SK-N-SH treated with all-trans-retinoic acid at 6 μM for 48 hours (cell line): ENCODE measurements at regions not wholly inside any gene's neighbourhood (a gene's known extent, or its start where the extent isn't known, plus 50 kb on each side); places are given as distances from the start of the nearest gene placed in this dataset.
"Not testable (repeated sequence)": the region's sequence is repeated elsewhere in the genome, so short reads cannot be mapped to it uniquely, and the experiment has no call there.

ENCODE experiments used
- ATAC-seq: fragments of 200-7000 bp; cut with Tn5 transposase; 3 replicates; pipeline ENCODE4 v1.9.1; 2020; ENCODE audit warnings: mild to moderate bottlenecking, moderate library complexity
- ARNTL ChIP-seq: fragments of 450-650 bp; formaldehyde crosslinking; IDR thresholded peaks from 2 replicates; pipeline ENCODE4 v1.5.0; 2020; ENCODE audit warnings: low read depth, mild to moderate bottlenecking, moderate library complexity, borderline replicate concordance
- BACH2 ChIP-seq: fragments of 250-450 bp; sonication (Bioruptor Pico); IDR thresholded peaks from 2 replicates; pipeline ENCODE4 v1.9.0; 2021; ENCODE audit warnings: mild to moderate bottlenecking, borderline replicate concordance
- CSDC2 ChIP-seq: fragments of 250-450 bp; sonication (Bioruptor Pico); IDR thresholded peaks from 2 replicates; pipeline ENCODE4 v1.5.0; 2020; ENCODE audit warnings: mild to moderate bottlenecking, moderate library complexity
- ESRRG ChIP-seq: fragments of 250-450 bp; sonication (Bioruptor Pico); IDR thresholded peaks from 2 replicates; pipeline ENCODE4 v1.6.1; 2021; ENCODE audit warnings: mild to moderate bottlenecking
- GLIS3 ChIP-seq: fragments of 250-450 bp; sonication (Bioruptor Pico); IDR thresholded peaks from 2 replicates; pipeline ENCODE4 v1.5.0; 2020; ENCODE audit warnings: mild to moderate bottlenecking, moderate library complexity
- PPARA ChIP-seq: fragments of 250-450 bp; sonication (Bioruptor Pico); IDR thresholded peaks from 2 replicates; pipeline ENCODE4 v1.5.0; 2020; ENCODE audit warnings: mild to moderate bottlenecking, borderline replicate concordance
- RARB ChIP-seq: fragments of 250-450 bp; sonication (Bioruptor Pico); IDR thresholded peaks from 2 replicates; pipeline ENCODE4 v1.8.0; 2021; ENCODE audit warnings: mild to moderate bottlenecking, moderate library complexity
- SNAI2 ChIP-seq: fragments of 250-450 bp; sonication (Bioruptor Pico); IDR thresholded peaks from 2 replicates; pipeline ENCODE4 v1.5.0; 2020; ENCODE audit warnings: mild to moderate bottlenecking, moderate library complexity
- TCF4 ChIP-seq: fragments of 250-450 bp; sonication (Bioruptor Pico); IDR thresholded peaks from 2 replicates; pipeline ENCODE4 v1.8.0; 2021; ENCODE audit warnings: mild to moderate bottlenecking, moderate library complexity, borderline replicate concordance
- TOX ChIP-seq: fragments of 250-450 bp; sonication (Bioruptor Pico); IDR thresholded peaks from 2 replicates; pipeline ENCODE4 v1.8.0; 2021; ENCODE audit warnings: mild to moderate bottlenecking, moderate library complexity, borderline replicate concordance
- ZC3H10 ChIP-seq: fragments of 250-450 bp; sonication (Bioruptor Pico); IDR thresholded peaks from 2 replicates; pipeline ENCODE4 v1.5.1; 2021; ENCODE audit warnings: mild to moderate bottlenecking, moderate library complexity
- ZFP3 ChIP-seq: fragments of 250-450 bp; sonication (Bioruptor Pico); IDR thresholded peaks from 2 replicates; pipeline ENCODE4 v1.5.0; 2020; ENCODE audit warnings: mild to moderate bottlenecking, moderate library complexity
- ZFP30 ChIP-seq: fragments of 450-650 bp; formaldehyde crosslinking; IDR thresholded peaks from 2 replicates; pipeline ENCODE4 v1.5.0; 2022; ENCODE audit warnings: mild to moderate bottlenecking, moderate library complexity
- ZNF70 ChIP-seq: fragments of 450-650 bp; formaldehyde crosslinking; IDR thresholded peaks from 2 replicates; pipeline ENCODE4 v1.5.0; 2020; ENCODE audit warnings: mild to moderate bottlenecking, moderate library complexity
- ZNF8 ChIP-seq: fragments of 450-650 bp; formaldehyde crosslinking; IDR thresholded peaks from 2 replicates; pipeline ENCODE4 v1.5.0; 2020; ENCODE audit warnings: mild to moderate bottlenecking, moderate library complexity
- TF ChIP-seq, protein P1 (sequence below): fragments of 250-450 bp; sonication (Bioruptor Pico); IDR thresholded peaks from 2 replicates; pipeline ENCODE4 v1.8.0; 2020; ENCODE audit warnings: mild to moderate bottlenecking, moderate library complexity, borderline replicate concordance
- TF ChIP-seq, protein P2 (sequence below): fragments of 250-450 bp; sonication (Bioruptor Pico); IDR thresholded peaks from 2 replicates; pipeline ENCODE4 v1.8.0; 2021; ENCODE audit warnings: low read depth, mild to moderate bottlenecking, moderate library complexity, borderline replicate concordance
- TF ChIP-seq, protein P3 (sequence below): fragments of 250-450 bp; sonication (Bioruptor Pico); IDR thresholded peaks from 2 replicates; pipeline ENCODE4 v1.5.0; 2020; ENCODE audit warnings: mild to moderate bottlenecking, moderate library complexity
- TF ChIP-seq, protein P4 (sequence below): fragments of 250-450 bp; sonication (Bioruptor Pico); IDR thresholded peaks from 2 replicates; pipeline ENCODE4 v1.5.1; 2020; ENCODE audit warnings: low read depth, mild to moderate bottlenecking, moderate library complexity

DNA sequence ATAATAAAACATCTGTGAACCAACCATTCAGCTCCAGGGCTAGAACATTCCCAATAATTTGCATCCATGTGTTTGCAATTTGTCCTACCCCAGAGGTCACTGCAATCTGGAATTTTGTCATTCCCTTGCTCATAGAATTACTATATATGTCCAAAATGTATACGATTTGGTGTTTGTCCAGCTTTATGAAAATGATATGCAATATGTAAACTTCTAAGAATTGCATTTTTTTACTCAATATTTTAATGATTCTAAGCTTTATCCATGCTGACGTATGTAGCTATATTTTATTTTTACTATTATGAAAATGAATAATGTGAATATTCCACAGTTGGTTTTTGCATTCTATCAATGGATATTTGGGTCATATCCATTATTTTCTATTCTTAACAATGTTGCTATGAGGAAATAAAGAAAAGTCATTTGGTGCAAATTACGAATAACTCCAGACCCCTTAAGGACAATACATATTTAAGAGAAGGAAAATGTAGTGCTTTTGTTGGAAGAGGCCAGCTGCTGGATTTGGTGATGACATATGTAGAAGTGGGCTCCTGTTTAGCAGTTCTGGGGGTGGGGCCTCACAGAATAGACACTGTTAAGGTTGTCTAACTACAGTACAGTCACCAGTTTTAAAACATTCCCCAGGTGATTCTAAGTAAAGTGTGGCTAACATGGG, 139.4 kb downstream of the SLC38A4 start:
- no peak for ATAC-seq
- TF ChIP-seq, protein P1, sequence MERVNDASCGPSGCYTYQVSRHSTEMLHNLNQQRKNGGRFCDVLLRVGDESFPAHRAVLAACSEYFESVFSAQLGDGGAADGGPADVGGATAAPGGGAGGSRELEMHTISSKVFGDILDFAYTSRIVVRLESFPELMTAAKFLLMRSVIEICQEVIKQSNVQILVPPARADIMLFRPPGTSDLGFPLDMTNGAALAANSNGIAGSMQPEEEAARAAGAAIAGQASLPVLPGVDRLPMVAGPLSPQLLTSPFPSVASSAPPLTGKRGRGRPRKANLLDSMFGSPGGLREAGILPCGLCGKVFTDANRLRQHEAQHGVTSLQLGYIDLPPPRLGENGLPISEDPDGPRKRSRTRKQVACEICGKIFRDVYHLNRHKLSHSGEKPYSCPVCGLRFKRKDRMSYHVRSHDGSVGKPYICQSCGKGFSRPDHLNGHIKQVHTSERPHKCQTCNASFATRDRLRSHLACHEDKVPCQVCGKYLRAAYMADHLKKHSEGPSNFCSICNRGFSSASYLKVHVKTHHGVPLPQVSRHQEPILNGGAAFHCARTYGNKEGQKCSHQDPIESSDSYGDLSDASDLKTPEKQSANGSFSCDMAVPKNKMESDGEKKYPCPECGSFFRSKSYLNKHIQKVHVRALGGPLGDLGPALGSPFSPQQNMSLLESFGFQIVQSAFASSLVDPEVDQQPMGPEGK = no peak

DNA sequence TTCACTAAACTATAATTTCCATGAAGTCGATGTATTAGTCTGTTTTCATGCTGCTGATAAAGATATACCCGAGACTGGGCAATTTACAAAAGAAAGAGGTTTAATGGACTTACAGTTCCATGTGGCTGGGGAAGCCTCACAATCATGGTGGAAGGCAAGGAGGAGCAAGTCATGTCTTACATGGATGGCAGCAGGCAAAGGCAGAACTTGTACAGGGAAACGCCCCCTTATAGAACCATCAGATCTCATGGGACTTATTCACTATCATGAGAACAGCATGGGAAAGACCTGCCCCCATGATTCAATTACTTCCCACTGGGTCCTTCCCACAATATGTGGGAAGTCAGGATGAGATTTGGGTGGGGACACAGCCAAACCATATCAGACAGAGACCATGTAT, 141.6 kb downstream of the SLC38A4 start:
- ATAC-seq = not testable (repeated sequence)

DNA sequence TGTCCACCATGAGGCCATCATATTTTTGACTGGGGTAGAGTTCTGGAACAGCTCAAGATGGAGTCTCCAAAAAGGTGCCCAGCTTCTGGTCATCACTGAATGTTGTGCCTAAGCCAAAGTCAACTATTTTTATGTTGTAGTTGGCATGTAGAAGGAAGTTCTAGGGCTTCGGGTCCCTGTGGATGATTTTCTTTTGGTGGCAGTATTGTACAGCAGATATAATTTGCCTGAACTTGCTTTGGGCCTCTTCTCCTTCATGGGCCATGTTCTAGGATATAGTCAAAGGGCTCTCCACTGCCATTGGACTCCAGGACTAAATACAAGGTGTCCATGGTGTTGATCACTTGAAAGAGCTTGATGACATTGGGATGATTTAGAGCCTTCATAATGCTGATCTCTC, 143.6 kb downstream of the SLC38A4 start:
- ATAC-seq = no peak
- TF ChIP-seq, protein P2, sequence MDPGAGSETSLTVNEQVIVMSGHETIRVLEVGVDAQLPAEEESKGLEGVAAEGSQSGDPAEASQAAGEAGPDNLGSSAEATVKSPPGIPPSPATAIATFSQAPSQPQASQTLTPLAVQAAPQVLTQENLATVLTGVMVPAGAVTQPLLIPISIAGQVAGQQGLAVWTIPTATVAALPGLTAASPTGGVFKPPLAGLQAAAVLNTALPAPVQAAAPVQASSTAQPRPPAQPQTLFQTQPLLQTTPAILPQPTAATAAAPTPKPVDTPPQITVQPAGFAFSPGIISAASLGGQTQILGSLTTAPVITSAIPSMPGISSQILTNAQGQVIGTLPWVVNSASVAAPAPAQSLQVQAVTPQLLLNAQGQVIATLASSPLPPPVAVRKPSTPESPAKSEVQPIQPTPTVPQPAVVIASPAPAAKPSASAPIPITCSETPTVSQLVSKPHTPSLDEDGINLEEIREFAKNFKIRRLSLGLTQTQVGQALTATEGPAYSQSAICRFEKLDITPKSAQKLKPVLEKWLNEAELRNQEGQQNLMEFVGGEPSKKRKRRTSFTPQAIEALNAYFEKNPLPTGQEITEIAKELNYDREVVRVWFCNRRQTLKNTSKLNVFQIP (CRISPR knock-in tag) = no peak
- TF ChIP-seq ZNF8 = no peak
- TF ChIP-seq BACH2 (CRISPR knock-in tag) = no peak
- TF ChIP-seq ZFP30 (CRISPR knock-in tag) = no peak
- TF ChIP-seq ESRRG = no peak
- no peak for TF ChIP-seq ZFP3 (CRISPR knock-in tag)
- TF ChIP-seq ZC3H10 (CRISPR knock-in tag) = no peak
- TF ChIP-seq PPARA = no peak
- TF ChIP-seq ARNTL (CRISPR knock-in tag) = no peak
- TF ChIP-seq CSDC2 (CRISPR knock-in tag) = no peak
- no peak for TF ChIP-seq SNAI2
- TF ChIP-seq, protein P3, sequence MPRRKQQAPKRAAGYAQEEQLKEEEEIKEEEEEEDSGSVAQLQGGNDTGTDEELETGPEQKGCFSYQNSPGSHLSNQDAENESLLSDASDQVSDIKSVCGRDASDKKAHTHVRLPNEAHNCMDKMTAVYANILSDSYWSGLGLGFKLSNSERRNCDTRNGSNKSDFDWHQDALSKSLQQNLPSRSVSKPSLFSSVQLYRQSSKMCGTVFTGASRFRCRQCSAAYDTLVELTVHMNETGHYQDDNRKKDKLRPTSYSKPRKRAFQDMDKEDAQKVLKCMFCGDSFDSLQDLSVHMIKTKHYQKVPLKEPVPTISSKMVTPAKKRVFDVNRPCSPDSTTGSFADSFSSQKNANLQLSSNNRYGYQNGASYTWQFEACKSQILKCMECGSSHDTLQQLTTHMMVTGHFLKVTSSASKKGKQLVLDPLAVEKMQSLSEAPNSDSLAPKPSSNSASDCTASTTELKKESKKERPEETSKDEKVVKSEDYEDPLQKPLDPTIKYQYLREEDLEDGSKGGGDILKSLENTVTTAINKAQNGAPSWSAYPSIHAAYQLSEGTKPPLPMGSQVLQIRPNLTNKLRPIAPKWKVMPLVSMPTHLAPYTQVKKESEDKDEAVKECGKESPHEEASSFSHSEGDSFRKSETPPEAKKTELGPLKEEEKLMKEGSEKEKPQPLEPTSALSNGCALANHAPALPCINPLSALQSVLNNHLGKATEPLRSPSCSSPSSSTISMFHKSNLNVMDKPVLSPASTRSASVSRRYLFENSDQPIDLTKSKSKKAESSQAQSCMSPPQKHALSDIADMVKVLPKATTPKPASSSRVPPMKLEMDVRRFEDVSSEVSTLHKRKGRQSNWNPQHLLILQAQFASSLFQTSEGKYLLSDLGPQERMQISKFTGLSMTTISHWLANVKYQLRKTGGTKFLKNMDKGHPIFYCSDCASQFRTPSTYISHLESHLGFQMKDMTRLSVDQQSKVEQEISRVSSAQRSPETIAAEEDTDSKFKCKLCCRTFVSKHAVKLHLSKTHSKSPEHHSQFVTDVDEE = no peak
- no peak for TF ChIP-seq TCF4

DNA sequence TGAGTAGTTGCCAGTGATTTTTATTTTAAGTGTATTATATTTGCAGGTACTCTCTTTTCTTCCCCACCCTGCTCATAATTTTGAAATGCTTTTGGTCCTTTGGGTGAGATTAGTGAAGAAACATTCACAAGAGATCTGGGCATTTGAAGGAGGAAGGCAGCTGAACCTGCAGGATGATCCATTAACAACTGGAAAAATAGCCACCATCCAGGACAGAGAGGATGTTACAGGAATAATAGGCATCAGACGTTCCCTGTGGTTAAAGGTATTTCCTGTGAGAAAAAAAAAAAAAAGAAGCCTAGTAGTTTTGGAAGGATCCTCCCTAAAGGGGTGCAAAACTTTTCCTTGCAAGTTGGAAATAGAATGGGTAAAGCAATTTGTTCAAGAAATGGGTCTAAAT, 145.3 kb downstream of the SLC38A4 start:
- no peak for TF ChIP-seq GLIS3 (CRISPR knock-in tag)
- TF ChIP-seq ZNF70 = no peak
- TF ChIP-seq, protein P1 = no peak
- no peak for TF ChIP-seq PPARA
- TF ChIP-seq TOX (CRISPR knock-in tag) = no peak
- TF ChIP-seq ESRRG = no peak
- TF ChIP-seq, protein P4, sequence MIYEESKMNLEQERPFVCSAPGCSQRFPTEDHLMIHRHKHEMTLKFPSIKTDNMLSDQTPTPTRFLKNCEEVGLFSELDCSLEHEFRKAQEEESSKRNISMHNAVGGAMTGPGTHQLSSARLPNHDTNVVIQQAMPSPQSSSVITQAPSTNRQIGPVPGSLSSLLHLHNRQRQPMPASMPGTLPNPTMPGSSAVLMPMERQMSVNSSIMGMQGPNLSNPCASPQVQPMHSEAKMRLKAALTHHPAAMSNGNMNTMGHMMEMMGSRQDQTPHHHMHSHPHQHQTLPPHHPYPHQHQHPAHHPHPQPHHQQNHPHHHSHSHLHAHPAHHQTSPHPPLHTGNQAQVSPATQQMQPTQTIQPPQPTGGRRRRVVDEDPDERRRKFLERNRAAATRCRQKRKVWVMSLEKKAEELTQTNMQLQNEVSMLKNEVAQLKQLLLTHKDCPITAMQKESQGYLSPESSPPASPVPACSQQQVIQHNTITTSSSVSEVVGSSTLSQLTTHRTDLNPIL (CRISPR knock-in tag) = no peak
- no peak for TF ChIP-seq TCF4
- TF ChIP-seq RARB (CRISPR knock-in tag) = no peak
- no peak for TF ChIP-seq ZFP30 (CRISPR knock-in tag)
- ATAC-seq = no peak
